Hepatocyte (in vitro differentiated cells): ENCODE measurements at regions not wholly inside any gene's neighbourhood (a gene's known extent, or its start where the extent isn't known, plus 50 kb on each side); places are given as distances from the start of the nearest gene placed in this dataset.

Experiments
- CTCF ChIP-seq: fragments of 200-600 bp; sonication (generic); IDR thresholded peaks from 2 replicates; pipeline ENCODE4 v1.5.1; 2016; ENCODE audit warnings: antibody characterized with exemption, mild to moderate bottlenecking; ENCODE audit not compliant: poor library complexity
- EZH2 ChIP-seq: fragments of 200-600 bp; sonication (generic); IDR thresholded peaks from 2 replicates; pipeline ENCODE4 v1.6.1; 2016; ENCODE audit warnings: antibody characterized with exemption, mild to moderate bottlenecking, borderline replicate concordance

- TF ChIP-seq CTCF: no peak
- no peak for TF ChIP-seq EZH2
Measured at GRCh38 chr1:36697836-36698605, 215.3 kb upstream of the CSF3R start.
